Gastrocnemius medialis (tissue), 4 donors: ENCODE measurements at regions not wholly inside any gene's neighbourhood (a gene's known extent, or its start where the extent isn't known, plus 50 kb on each side); places are given as distances from the start of the nearest gene placed in this dataset.

ENCODE experiments used
- ATAC-seq, 2 donors: fragments of 150-250 bp; one replicate each; pipeline ENCODE4 v1.9.1; 2016
- DNase-seq, 2 donors: peaks; one replicate each; pipeline ENCODE4 v3.0.0-alpha.2; 2019
- H3K27ac ChIP-seq, 4 donors: fragments of 200-600 bp; sonication (generic); 1 replicate in 1 of 4; 2 replicates in 3 of 4; pipeline ENCODE4 v1.5.1; 2016 to 2018; ENCODE audit warnings: mild to moderate bottlenecking in 2 of 4, moderate library complexity in 1 of 4
- H3K27me3 ChIP-seq, 3 donors: fragments of 200-600 bp; sonication (generic) in 2 of 3; 1 replicate in 1 of 3; 2 replicates in 2 of 3; pipeline versions ENCODE4 v1.5.1 to v1.6.0; 2016 to 2019; ENCODE audit warnings: mild to moderate bottlenecking in 1 of 3, moderate library complexity in 1 of 3
- H3K36me3 ChIP-seq, 2 donors: fragments of 200-600 bp; sonication (generic) in 1 of 2; one replicate each; pipeline ENCODE4 v1.5.1; 2017 to 2018
- H3K4me1 ChIP-seq, 2 donors: fragments of 200-600 bp; sonication (generic) in 1 of 2; one replicate each; pipeline ENCODE4 v1.5.1; 2016 to 2017; ENCODE audit warnings: mild to moderate bottlenecking in 2 of 2
- H3K4me3 ChIP-seq, 4 donors: fragments of 200-600 bp; sonication (generic) in 3 of 4; 1 replicate in 1 of 4; 2 replicates in 3 of 4; pipeline ENCODE4 v1.5.1; 2016 to 2019; ENCODE audit warnings: mild to moderate bottlenecking in 2 of 4
- H3K9me3 ChIP-seq, 3 donors: fragments of 200-600 bp; sonication (generic) in 2 of 3; 1 replicate in 1 of 3; 2 replicates in 2 of 3; pipeline ENCODE4 v1.5.1; 2016 to 2019
- CTCF ChIP-seq, 5 experiments: fragments of 450-650 bp in 3 of 5; fragments of 200-600 bp in 2 of 5; sonication (generic) in 2 of 5; IDR thresholded peaks in 4 of 5; conservative IDR thresholded peaks in 1 of 5; 1 replicate in 4 of 5; 2 replicates in 1 of 5; pipeline ENCODE4 v1.5.1; 2016 to 2019; ENCODE audit warnings: antibody characterized with exemption in 5 of 5, mild to moderate bottlenecking in 3 of 5, moderate library complexity in 3 of 5
- POLR2A ChIP-seq, 2 donors: fragments of 450-650 bp; IDR thresholded peaks; one replicate each; pipeline ENCODE4 v1.6.1; 2017; ENCODE audit warnings: antibody characterized with exemption in 2 of 2, mild to moderate bottlenecking in 2 of 2, moderate library complexity in 2 of 2
- in situ Hi-C, 4 donors: fragments of 200-750 bp; cut with MboI; loops; one replicate each; pipeline versions ENCODE4 v1.15.0 to v1.8.0; 2017; ENCODE audit warnings: low sequenced_read_pairs in 4 of 4
- intact Hi-C: fragments of 100-400 bp; cut with DNase I; formaldehyde crosslinking; loops from one replicate; pipeline ENCODE4 v1.15.1; 2023; ENCODE audit warnings: low total_unique reads

DNA sequence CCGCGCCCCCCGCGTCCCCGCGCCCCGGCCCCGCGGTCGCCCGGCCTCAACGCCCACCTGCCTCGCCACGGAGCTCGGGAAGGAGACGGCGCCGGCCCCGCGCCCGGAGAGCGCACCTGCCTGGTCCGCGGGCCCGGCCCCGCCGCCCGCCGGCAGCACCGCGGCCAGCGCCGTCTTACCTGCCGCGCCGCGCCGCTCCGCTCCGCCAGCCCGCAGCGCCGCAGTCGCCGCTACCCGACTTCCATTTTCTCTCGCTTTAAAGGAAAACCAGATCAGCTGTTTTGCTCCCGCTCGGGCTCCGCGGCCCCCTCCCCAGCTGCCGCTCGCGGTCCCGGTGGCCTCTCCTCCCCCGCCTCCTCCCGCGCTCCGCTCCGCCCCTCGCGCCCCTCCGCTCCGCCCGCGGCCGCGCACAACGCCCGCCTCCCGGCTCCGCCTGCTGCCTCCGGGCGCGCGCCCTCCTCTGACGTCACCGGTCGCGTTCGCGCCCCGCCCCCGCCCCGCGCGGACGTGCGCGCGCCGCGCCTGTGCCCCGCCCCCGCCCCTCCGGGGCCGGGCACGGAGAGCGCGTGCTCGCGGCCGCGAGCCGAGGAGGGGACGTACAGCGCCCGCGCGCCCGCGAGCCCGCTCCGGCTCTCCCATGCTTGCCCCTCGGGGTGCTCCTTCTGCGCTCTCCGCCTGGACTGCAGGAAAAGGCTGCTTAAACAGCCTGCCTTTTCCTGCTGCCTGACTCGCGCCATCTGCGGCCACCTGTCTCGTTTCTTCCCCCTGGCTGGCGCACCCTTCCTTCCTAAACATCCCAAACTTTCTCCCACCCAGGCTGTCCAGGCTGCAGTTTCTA lies 159.8 kb upstream of the CHRNA7 start, which contains the start of gene OTUD7A:
Gene OTUD7A, minus strand, starts transcription at position 346 of the 838 bp plus-strand sequence.
- in situ Hi-C loops: no loop called here
- H3K9me3 ChIP-seq: no peaks in the 10 kb centered on the region

GRCh38 chr15:31871166-31871886 lies 159.0 kb upstream of the CHRNA7 start:
- H3K4me3 ChIP-seq: peak overlapping the region; percentile 64 to 85 (median 70)
- no peak for DNase-seq
- peak; percentile 6 to 22 for ATAC-seq

More for the DNA sequence above, 159.8 kb upstream of the CHRNA7 start, which contains the start of gene OTUD7A:
- Histone ChIP-seq H3K4me3 (peak within 1 kb of the TSS; percentile 64 to 85 (median 70)), H3K4me1 (peaks cover 6% of the 10 kb centered on the region in 2 donors), H3K36me3 (no peaks in the 10 kb centered on the region), H3K27me3 (no peaks in the 10 kb centered on the region), H3K27ac (peak within 1 kb of the TSS; percentile 69 to 87 (median 84))
- peak; percentile 74 to 75 for DNase-seq
- intact Hi-C loops: loop anchor here (1.0 to 10.0 kb wide), 2 partner anchors 160 to 966 kb away; partner anchors contain the start of genes CHRNA7 and FAN1
- TF ChIP-seq POLR2A (IDR thresholded peaks at IDR 0.05) (peak; percentile 42 to 49), CTCF (IDR thresholded peaks at IDR 0.05 in 4 of 5, conservative IDR thresholded peaks at IDR 0.05 in 1 of 5) (peak in 1 of 5 experiments; percentile 9)
- ATAC-seq: peak; percentile 88 to 90

DNA sequence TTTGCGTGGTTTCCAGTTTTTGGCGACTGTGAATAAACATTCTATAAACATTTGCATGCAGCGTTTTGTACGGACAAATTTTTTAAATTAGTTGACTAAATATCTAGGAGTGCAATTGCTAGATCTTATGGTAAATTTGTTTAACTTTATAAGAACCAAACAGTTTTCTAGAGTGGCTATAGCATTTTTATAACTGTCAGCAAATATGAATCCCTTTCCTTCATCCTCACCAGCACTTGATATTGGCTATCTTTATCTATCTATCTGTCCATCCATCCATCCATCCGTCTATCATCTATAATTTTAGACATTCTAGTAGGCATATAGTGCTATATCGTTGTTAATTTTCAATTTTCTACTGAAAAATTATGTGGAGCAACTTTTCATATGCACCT lies 158.4 kb upstream of the CHRNA7 start:
- no peaks in the 10 kb centered on the region for H3K27me3 ChIP-seq
- no peak for ATAC-seq
- in situ Hi-C loops: no loop called here
- DNase-seq: no peak
- no peaks in the 10 kb centered on the region for H3K9me3 ChIP-seq
- no peak overlapping the region for H3K4me3 ChIP-seq
- H3K27ac ChIP-seq: no peak overlapping the region
- H3K4me1 ChIP-seq: peaks cover 6% of the 10 kb centered on the region in 2 donors
- intact Hi-C loops: loop anchor here (10.0 kb wide), 1 partner anchor 967 kb away; the partner anchor contains the start of gene FAN1
- no peak for TF ChIP-seq POLR2A (IDR thresholded peaks at IDR 0.05)
- no peak for TF ChIP-seq CTCF (IDR thresholded peaks at IDR 0.05 in 4 of 5, conservative IDR thresholded peaks at IDR 0.05 in 1 of 5)
- no peaks in the 10 kb centered on the region for H3K36me3 ChIP-seq

More at GRCh38 chr15:31871166-31871886, 159.0 kb upstream of the CHRNA7 start:
- TF ChIP-seq POLR2A (IDR thresholded peaks at IDR 0.05) (no peak), CTCF (IDR thresholded peaks at IDR 0.05 in 4 of 5, conservative IDR thresholded peaks at IDR 0.05 in 1 of 5) (peak in 1 of 5 experiments; percentile 1)
- Histone ChIP-seq H3K36me3 (no peaks in the 10 kb centered on the region), H3K27ac (peak overlapping the region; percentile 69 to 87 (median 84)), H3K4me1 (peaks cover 6% of the 10 kb centered on the region in 2 donors), H3K9me3 (no peaks in the 10 kb centered on the region), H3K27me3 (no peaks in the 10 kb centered on the region)
- intact Hi-C loops: loop anchor here (10.0 kb wide), 1 partner anchor 967 kb away; the partner anchor contains the start of gene FAN1
- in situ Hi-C loops: no loop called here

DNA sequence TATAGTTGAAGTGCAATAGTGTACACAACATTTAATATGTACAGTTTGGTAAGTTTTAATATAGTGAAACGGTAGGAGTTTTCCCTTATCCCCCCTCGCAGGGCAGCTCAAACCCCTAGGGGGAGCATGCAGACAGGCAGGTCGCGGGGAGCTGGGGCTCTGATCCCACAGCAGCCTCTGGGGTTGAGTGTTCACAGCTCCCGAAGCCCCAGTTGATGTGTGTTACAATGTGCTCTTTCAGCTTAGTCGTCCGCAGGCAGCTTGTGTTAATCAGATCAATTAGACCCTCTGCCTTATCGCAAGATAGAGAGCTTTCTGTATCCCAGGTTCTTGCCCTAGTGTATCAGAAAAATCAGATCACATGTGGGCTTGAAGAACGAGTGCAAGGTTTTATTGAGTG lies 143.1 kb upstream of the CHRNA7 start:
- no peak for DNase-seq
- in situ Hi-C loops (no loop called here), intact Hi-C loops (no loop called here)

More for the DNA sequence above, 143.1 kb upstream of the CHRNA7 start:
- Histone ChIP-seq H3K36me3 (no peaks in the 10 kb centered on the region), H3K4me1 (no peaks in the 10 kb centered on the region), H3K4me3 (no peak overlapping the region), H3K9me3 (no peaks in the 10 kb centered on the region), H3K27me3 (no peaks in the 10 kb centered on the region), H3K27ac (no peak overlapping the region)
- no peak for TF ChIP-seq CTCF (IDR thresholded peaks at IDR 0.05 in 4 of 5, conservative IDR thresholded peaks at IDR 0.05 in 1 of 5)
- TF ChIP-seq POLR2A (IDR thresholded peaks at IDR 0.05): no peak
- no peak for ATAC-seq
